Caco-2 (cell line): ENCODE measurements at regions not wholly inside any gene's neighbourhood (a gene's known extent, or its start where the extent isn't known, plus 50 kb on each side); places are given as distances from the start of the nearest gene placed in this dataset.

ENCODE experiments used
- BruUV-seq: library from RNA; stranded (reverse); fragments of 400-500 nt; replicated peaks from 2 replicates; lab custom pipeline; 2021; lab: Mats Ljungman, UMichigan
- CTCF ChIA-PET: fragments of 300-600 bp; sonication (Branson Sonifier 250); formaldehyde crosslinking; loops from one replicate; lab custom pipeline; 2022; ENCODE audit warnings: antibody characterized with exemption; lab: Charles Lee
- POLR2A ChIA-PET: fragments of 300-600 bp; sonication (Branson Sonifier 250); formaldehyde crosslinking; loops from one replicate; lab custom pipeline; 2022; ENCODE audit warnings: antibody characterized with exemption; lab: Charles Lee
- DNase-seq, 2 experiments: peaks; one replicate each; pipeline versions ENCODE4 v3.0.0 to v3.0.0-alpha.2; 2020 to 2022
- H3K27me3 ChIP-seq: replicated peaks from 2 replicates; pipeline ENCODE4 v1.6.0; 2011; ENCODE audit warnings: low read length; ENCODE audit not compliant: control insufficient read depth, insufficient read depth
- H3K36me3 ChIP-seq: 2 replicates; pipeline ENCODE4 v1.5.1; 2011; ENCODE audit warnings: low read length; ENCODE audit not compliant: control insufficient read depth, insufficient read depth
- H3K4me1 ChIP-seq: fragments of 250-450 bp; sonication (Bioruptor Pico); 2 replicates; pipeline ENCODE4 v1.5.1; 2020; ENCODE audit warnings: mild to moderate bottlenecking
- H3K4me3 ChIP-seq: 2 replicates; pipeline ENCODE4 v1.5.1; 2011; ENCODE audit warnings: low read depth, mild to moderate bottlenecking, control low read depth, low read length
- H3K9me3 ChIP-seq: fragments of 250-450 bp; sonication (Bioruptor Pico); 2 replicates; pipeline ENCODE4 v1.5.1; 2020; ENCODE audit warnings: mild to moderate bottlenecking, moderate library complexity
- H3K27ac Mint-ChIP-seq: one replicate; pipeline ENCODE4 v1.8.0; 2022; ENCODE audit warnings: mixed read lengths; ENCODE audit not compliant: unreplicated experiment
- H3K27me3 Mint-ChIP-seq: one replicate; pipeline ENCODE4 v1.8.0; 2022; ENCODE audit warnings: mixed read lengths; ENCODE audit not compliant: insufficient read depth, unreplicated experiment
- H3K36me3 Mint-ChIP-seq: one replicate; pipeline ENCODE4 v1.8.0; 2022; ENCODE audit warnings: mild to moderate bottlenecking, mixed read lengths; ENCODE audit not compliant: insufficient read depth, unreplicated experiment
- H3K4me1 Mint-ChIP-seq: one replicate; pipeline ENCODE4 v1.8.0; 2022; ENCODE audit warnings: low read depth, mixed read lengths; ENCODE audit not compliant: unreplicated experiment
- H3K4me3 Mint-ChIP-seq: one replicate; pipeline ENCODE4 v1.8.0; 2022; ENCODE audit warnings: mild to moderate bottlenecking, moderate library complexity, mixed read lengths; ENCODE audit not compliant: unreplicated experiment
- H3K9me3 Mint-ChIP-seq: one replicate; pipeline ENCODE4 v1.8.0; 2022; ENCODE audit warnings: mixed read lengths; ENCODE audit not compliant: unreplicated experiment
- intact Hi-C: fragments of 100-400 bp; cut with micrococcal nuclease; formaldehyde crosslinking; loops from one replicate; pipeline ENCODE4 v1.10.0; 2022; ENCODE audit not compliant: unreplicated experiment
- TF ChIP-seq, protein P1 (sequence below), 2 experiments: fragments of 200-600 bp in 1 of 2; IDR thresholded peaks; 1 replicate in 1 of 2; 2 replicates in 1 of 2; pipeline versions ENCODE4 v1.5.1 to v1.8.0; 2011 to 2022; ENCODE audit warnings: antibody characterized with exemption in 1 of 2, control low read depth in 1 of 2, inconsistent platforms in 1 of 2, low read depth in 1 of 2, low read length in 1 of 2, mild to moderate bottlenecking in 1 of 2, moderate library complexity in 1 of 2; ENCODE audit not compliant: insufficient read depth in 1 of 2, severe bottlenecking in 1 of 2, unreplicated experiment in 1 of 2

DNA sequence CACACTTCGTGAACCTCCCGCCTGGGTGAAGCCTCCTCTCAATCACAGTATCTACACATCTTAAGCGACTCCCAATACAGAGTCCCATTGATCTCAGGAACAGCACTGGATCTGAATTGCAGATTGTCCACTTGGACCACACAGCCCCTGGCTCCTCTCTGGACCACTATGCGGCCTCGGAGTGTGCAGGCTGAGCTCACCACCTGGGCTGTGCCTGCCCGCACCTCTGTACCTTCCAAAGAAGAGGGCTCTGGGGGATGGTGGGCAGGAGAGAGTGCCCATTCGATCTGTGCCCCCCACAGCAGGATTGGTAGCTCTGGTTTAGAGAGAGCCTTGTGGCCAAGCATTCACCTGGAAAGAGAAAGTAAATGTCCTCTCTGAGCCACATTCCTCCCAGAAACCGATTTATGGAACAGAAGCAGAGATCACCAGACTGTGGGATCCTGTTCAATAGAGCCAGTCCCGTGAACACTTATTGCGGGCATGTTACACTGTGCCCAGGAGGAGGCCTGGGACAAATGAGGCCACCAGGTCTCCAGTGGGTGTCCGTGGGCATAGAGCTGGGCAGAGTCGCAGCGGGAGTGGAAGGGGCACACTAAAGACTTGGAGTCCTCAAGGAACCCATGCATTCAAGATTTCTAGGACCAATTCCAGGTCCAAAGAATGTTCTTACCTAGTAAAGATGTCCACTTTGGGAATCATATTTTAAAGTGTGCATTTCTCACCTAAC lies 141.6 kb upstream of the SOX1 start:
- H3K9me3 Mint-ChIP-seq: no peaks in the 10 kb centered on the region
- Histone ChIP-seq H3K27me3 (no peaks in the 10 kb centered on the region; the same call in 1 of the 2 replicates), H3K4me1 (no peaks in the 10 kb centered on the region), H3K4me3 (no peak overlapping the region), H3K36me3 (no peaks in the 10 kb centered on the region), H3K9me3 (no peaks in the 10 kb centered on the region)
- no peak for DNase-seq
- no peak overlapping the region for H3K4me3 Mint-ChIP-seq
- H3K27ac Mint-ChIP-seq: no peak overlapping the region
- H3K4me1 Mint-ChIP-seq: no peaks in the 10 kb centered on the region
- H3K36me3 Mint-ChIP-seq: no peaks in the 10 kb centered on the region
- BruUV-seq: no TSS peak
- CTCF ChIA-PET: no interaction called here
- TF ChIP-seq, protein P1, sequence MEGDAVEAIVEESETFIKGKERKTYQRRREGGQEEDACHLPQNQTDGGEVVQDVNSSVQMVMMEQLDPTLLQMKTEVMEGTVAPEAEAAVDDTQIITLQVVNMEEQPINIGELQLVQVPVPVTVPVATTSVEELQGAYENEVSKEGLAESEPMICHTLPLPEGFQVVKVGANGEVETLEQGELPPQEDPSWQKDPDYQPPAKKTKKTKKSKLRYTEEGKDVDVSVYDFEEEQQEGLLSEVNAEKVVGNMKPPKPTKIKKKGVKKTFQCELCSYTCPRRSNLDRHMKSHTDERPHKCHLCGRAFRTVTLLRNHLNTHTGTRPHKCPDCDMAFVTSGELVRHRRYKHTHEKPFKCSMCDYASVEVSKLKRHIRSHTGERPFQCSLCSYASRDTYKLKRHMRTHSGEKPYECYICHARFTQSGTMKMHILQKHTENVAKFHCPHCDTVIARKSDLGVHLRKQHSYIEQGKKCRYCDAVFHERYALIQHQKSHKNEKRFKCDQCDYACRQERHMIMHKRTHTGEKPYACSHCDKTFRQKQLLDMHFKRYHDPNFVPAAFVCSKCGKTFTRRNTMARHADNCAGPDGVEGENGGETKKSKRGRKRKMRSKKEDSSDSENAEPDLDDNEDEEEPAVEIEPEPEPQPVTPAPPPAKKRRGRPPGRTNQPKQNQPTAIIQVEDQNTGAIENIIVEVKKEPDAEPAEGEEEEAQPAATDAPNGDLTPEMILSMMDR (IDR thresholded peaks at IDR 0.05; ENCODE audit: insufficient read depth in 1 of 2, low read depth in 1 of 2, low read length in 1 of 2, severe bottlenecking in 1 of 2, unreplicated experiment in 1 of 2): no peak
- POLR2A ChIA-PET: no interaction called here
- peaks cover 38% of the 10 kb centered on the region for H3K27me3 Mint-ChIP-seq
- intact Hi-C loops: no loop called here

DNA sequence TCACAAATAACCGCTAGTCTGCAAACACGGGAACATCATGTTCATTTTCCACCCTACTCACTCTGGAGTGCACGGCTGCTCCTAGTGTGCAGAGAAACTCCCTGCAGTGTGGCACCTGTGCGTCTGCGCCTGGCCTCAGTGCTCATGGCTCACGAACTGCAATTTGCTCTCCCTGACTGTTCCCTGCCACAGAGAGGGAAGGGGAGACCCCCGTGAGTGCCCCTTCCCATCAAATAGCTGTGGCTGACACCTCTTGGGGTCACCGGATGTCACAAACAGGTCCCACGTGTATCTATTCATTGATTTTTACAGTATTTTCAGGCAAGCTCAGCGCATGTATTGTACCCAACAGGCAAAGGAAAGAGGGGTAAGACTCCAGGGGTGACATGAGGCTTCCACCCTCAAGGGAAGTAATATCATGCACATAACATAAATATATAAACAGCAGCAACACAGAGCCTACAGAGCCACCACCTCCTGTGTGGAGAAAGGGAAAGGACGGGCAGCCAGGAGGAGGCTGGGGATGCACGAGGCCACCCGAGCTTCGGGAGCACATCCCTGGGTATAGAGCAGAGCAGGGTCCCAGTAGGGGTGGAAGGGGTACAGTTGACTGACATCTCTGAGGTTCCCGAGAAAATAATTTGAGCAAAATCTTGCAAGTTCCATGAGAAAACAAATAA lies 140.3 kb upstream of the SOX1 start:
- no peaks in the 10 kb centered on the region for H3K4me1 ChIP-seq
- H3K9me3 ChIP-seq: no peaks in the 10 kb centered on the region
- Mint-ChIP-seq H3K36me3 (no peaks in the 10 kb centered on the region), H3K9me3 (no peaks in the 10 kb centered on the region), H3K4me1 (no peaks in the 10 kb centered on the region), H3K4me3 (no peak overlapping the region), H3K27ac (no peak overlapping the region), H3K27me3 (peaks cover 35% of the 10 kb centered on the region)
- no peak for DNase-seq
- BruUV-seq: no TSS peak
- H3K4me3 ChIP-seq: no peak overlapping the region
- CTCF ChIA-PET: no interaction called here
- H3K36me3 ChIP-seq: no peaks in the 10 kb centered on the region
- POLR2A ChIA-PET: no interaction called here
- TF ChIP-seq, protein P1 (IDR thresholded peaks at IDR 0.05; ENCODE audit: insufficient read depth in 1 of 2, low read depth in 1 of 2, low read length in 1 of 2, severe bottlenecking in 1 of 2, unreplicated experiment in 1 of 2): no peak
- intact Hi-C loops: no loop called here
- H3K27me3 ChIP-seq: no peaks in the 10 kb centered on the region; the same call in 1 of the 2 replicates

DNA sequence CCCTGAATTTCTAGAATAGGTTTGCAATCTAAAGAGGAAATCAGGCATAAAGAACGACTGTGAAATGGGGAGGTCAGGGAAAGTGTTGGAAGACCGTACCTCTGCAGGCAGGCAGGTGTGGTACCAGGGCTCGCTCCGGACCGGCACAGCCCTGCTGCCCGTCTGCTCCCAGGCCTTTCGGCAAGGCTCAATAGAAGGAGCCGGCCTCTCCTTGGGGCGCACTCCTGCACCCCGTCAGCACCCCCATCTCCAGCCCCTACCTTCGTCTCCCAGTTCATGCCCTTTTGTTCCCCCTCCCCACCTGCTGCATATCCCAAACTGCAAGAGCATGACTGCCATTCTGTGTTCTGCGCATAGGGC lies 139.8 kb upstream of the SOX1 start:
- Mint-ChIP-seq H3K4me3 (no peak overlapping the region), H3K36me3 (no peaks in the 10 kb centered on the region), H3K4me1 (no peaks in the 10 kb centered on the region), H3K9me3 (peaks cover 5% of the 10 kb centered on the region), H3K27ac (no peak overlapping the region), H3K27me3 (peaks cover 35% of the 10 kb centered on the region)
- ChIA-PET CTCF (no interaction called here), POLR2A (no interaction called here)
- Histone ChIP-seq H3K4me3 (no peak overlapping the region), H3K4me1 (no peaks in the 10 kb centered on the region), H3K36me3 (no peaks in the 10 kb centered on the region), H3K9me3 (no peaks in the 10 kb centered on the region), H3K27me3 (no peaks in the 10 kb centered on the region; the same call in 1 of the 2 replicates)
- no peak for DNase-seq
- TF ChIP-seq, protein P1 (IDR thresholded peaks at IDR 0.05; ENCODE audit: insufficient read depth in 1 of 2, low read depth in 1 of 2, low read length in 1 of 2, severe bottlenecking in 1 of 2, unreplicated experiment in 1 of 2): no peak
- BruUV-seq: no TSS peak
- intact Hi-C loops: no loop called here
